ENCODE measurements at regions not wholly inside any gene's neighbourhood (a gene's known extent, or its start where the extent isn't known, plus 50 kb on each side); places are given as distances from the start of the nearest gene placed in this dataset.

GRCh38 chr9:27717991-27718390, 144.7 kb upstream of the C9orf72 start:
- TF ChIP-seq CTCF (IDR thresholded peaks at IDR 0.05) = no peak
- no peak for TF ChIP-seq POLR2A (IDR thresholded peaks at IDR 0.05)

Data from lower leg skin (tissue), 3 donors.